Sigmoid colon (tissue), 4 donors: ENCODE measurements at regions not wholly inside any gene's neighbourhood (a gene's known extent, or its start where the extent isn't known, plus 50 kb on each side); places are given as distances from the start of the nearest gene placed in this dataset.

Experiments
- POLR2A ChIP-seq, 2 donors: fragments of 450-650 bp; IDR thresholded peaks; one replicate each; pipeline ENCODE4 v1.6.1; 2016; ENCODE audit warnings: antibody characterized with exemption in 2 of 2, mild to moderate bottlenecking in 2 of 2, moderate library complexity in 2 of 2
- POLR2AphosphoS5 ChIP-seq, 4 donors: sonication (generic); formaldehyde crosslinking; IDR thresholded peaks; one replicate each; pipeline ENCODE4 v1.6.1; 2017; ENCODE audit warnings: antibody characterized with exemption in 4 of 4
- TF ChIP-seq, protein P1 (sequence below), 4 experiments: fragments of 450-650 bp in 3 of 4; fragments of 200-600 bp in 1 of 4; IDR thresholded peaks; one replicate each; pipeline ENCODE4 v1.5.1; 2016 to 2019; ENCODE audit warnings: antibody characterized with exemption in 4 of 4, mild to moderate bottlenecking in 3 of 4, moderate library complexity in 2 of 4

DNA sequence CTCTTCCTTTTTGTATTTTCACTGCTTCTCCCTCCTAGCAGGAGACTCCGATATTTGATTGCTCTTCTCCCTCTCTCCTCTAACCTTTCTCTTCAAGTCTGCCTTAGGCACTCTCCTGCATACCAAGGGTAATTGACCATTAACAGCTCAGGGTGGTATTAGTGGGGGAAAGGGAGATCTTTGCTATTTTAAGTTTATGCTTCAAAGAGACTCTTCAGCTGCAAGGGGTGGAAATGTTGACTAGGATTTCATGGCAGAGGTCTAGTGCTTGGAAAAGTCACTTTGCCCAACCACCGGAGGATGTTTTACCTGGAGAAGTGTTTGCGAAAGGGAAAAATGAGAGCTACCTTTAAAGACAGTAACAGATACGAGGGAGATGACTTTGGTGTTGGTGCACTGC lies 453.7 kb downstream of the SLC4A3 start:
- TF ChIP-seq, protein P1, sequence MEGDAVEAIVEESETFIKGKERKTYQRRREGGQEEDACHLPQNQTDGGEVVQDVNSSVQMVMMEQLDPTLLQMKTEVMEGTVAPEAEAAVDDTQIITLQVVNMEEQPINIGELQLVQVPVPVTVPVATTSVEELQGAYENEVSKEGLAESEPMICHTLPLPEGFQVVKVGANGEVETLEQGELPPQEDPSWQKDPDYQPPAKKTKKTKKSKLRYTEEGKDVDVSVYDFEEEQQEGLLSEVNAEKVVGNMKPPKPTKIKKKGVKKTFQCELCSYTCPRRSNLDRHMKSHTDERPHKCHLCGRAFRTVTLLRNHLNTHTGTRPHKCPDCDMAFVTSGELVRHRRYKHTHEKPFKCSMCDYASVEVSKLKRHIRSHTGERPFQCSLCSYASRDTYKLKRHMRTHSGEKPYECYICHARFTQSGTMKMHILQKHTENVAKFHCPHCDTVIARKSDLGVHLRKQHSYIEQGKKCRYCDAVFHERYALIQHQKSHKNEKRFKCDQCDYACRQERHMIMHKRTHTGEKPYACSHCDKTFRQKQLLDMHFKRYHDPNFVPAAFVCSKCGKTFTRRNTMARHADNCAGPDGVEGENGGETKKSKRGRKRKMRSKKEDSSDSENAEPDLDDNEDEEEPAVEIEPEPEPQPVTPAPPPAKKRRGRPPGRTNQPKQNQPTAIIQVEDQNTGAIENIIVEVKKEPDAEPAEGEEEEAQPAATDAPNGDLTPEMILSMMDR (IDR thresholded peaks at IDR 0.05): no peak
- TF ChIP-seq POLR2A (IDR thresholded peaks at IDR 0.05): no peak
- TF ChIP-seq POLR2AphosphoS5 (IDR thresholded peaks at IDR 0.05): no peak
